Common myeloid progenitor, CD34-positive (primary cell): ENCODE measurements at regions not wholly inside any gene's neighbourhood (a gene's known extent, or its start where the extent isn't known, plus 50 kb on each side); places are given as distances from the start of the nearest gene placed in this dataset.
"Not testable (repeated sequence)": the region's sequence is repeated elsewhere in the genome, so short reads cannot be mapped to it uniquely, and the experiment has no call there.

Experiments
- CTCF ChIA-PET: fragments of 350-600 bp; sonication (Branson Sonifier 250); formaldehyde crosslinking; loops from one replicate; lab custom pipeline; 2021; ENCODE audit warnings: antibody characterized with exemption; lab: Charles Lee
- POLR2A ChIA-PET: fragments of 350-600 bp; sonication (Branson Sonifier 250); formaldehyde crosslinking; loops from one replicate; lab custom pipeline; 2021; ENCODE audit warnings: antibody characterized with exemption; lab: Charles Lee
- DNase-seq, 3 donors: peaks; one replicate each; pipeline versions ENCODE4 v3.0.0 to v3.0.0-alpha.2; 2013
- H3K27ac ChIP-seq, 2 experiments: 1 replicate in 1 of 2; 2 replicates in 1 of 2; pipeline ENCODE4 v1.7.0; 2013; ENCODE audit warnings: inconsistent platforms in 2 of 2, low read length in 2 of 2, mild to moderate bottlenecking in 2 of 2, low read depth in 1 of 2, moderate library complexity in 1 of 2; ENCODE audit not compliant: severe bottlenecking in 2 of 2, insufficient read depth in 1 of 2, poor library complexity in 1 of 2
- H3K27me3 ChIP-seq, 5 experiments: replicated peaks in 2 of 5; 1 replicate in 3 of 5; 2 replicates in 2 of 5; pipeline versions ENCODE4 v1.6.1 to v1.7.0; 2013; ENCODE audit warnings: low read length in 4 of 5, mild to moderate bottlenecking in 2 of 5, moderate library complexity in 2 of 5, inconsistent platforms in 1 of 5; ENCODE audit not compliant: insufficient read depth in 5 of 5, control insufficient read depth in 4 of 5
- H3K36me3 ChIP-seq, 4 experiments: 1 replicate in 2 of 4; 2 replicates in 2 of 4; pipeline versions ENCODE4 v1.6.1 to v1.7.0; 2013; ENCODE audit warnings: low read length in 3 of 4, control low read depth in 1 of 4, mild to moderate bottlenecking in 1 of 4; ENCODE audit not compliant: control insufficient read depth in 4 of 4, insufficient read depth in 4 of 4
- H3K4me1 ChIP-seq, 4 experiments: 1 replicate in 3 of 4; 2 replicates in 1 of 4; pipeline versions ENCODE4 v1.6.1 to v1.7.1; 2013; ENCODE audit warnings: low read length in 3 of 4, mild to moderate bottlenecking in 3 of 4, control low read depth in 1 of 4, inconsistent platforms in 1 of 4, moderate library complexity in 1 of 4; ENCODE audit not compliant: control insufficient read depth in 4 of 4, insufficient read depth in 4 of 4; ENCODE audit errors: control extremely low read depth in 1 of 4
- H3K4me3 ChIP-seq, 7 experiments: 1 replicate in 4 of 7; 2 replicates in 3 of 7; pipeline versions ENCODE4 v1.5.1 to v1.7.0; 2013; ENCODE audit warnings: mild to moderate bottlenecking in 7 of 7, low read length in 6 of 7, moderate library complexity in 6 of 7, inconsistent platforms in 2 of 7, low read depth in 2 of 7, control low read depth in 1 of 7; ENCODE audit not compliant: insufficient read depth in 4 of 7, control insufficient read depth in 1 of 7; ENCODE audit errors: extremely low read depth in 1 of 7
- H3K9me3 ChIP-seq, 5 experiments: 1 replicate in 4 of 5; 2 replicates in 1 of 5; pipeline versions ENCODE4 v1.6.1 to v1.7.1; 2013; ENCODE audit warnings: low read length in 4 of 5, mild to moderate bottlenecking in 2 of 5, inconsistent platforms in 1 of 5, low read depth in 1 of 5, moderate library complexity in 1 of 5; ENCODE audit not compliant: control insufficient read depth in 4 of 5, insufficient read depth in 2 of 5; ENCODE audit errors: control extremely low read depth in 1 of 5
- WGBS: methylation state at CpG from one replicate; pipeline ENCODE4 v1.1.5; 2013; ENCODE audit not compliant: insufficient coverage; 5-methylcytosine and 5-hydroxymethylcytosine counted together

GRCh38 chr21:6538320-6538719 lies 3983.1 kb upstream of the TPTE start:
- H3K4me1 ChIP-seq, CTCF ChIA-PET, H3K27me3 ChIP-seq, H3K9me3 ChIP-seq, POLR2A ChIA-PET, H3K27ac ChIP-seq, DNase-seq, H3K4me3 ChIP-seq, H3K36me3 ChIP-seq: not testable (repeated sequence)
- WGBS: no CpG with 5 or more reads among the region's 12 CpGs

- H3K36me3 ChIP-seq, CTCF ChIA-PET, POLR2A ChIA-PET, H3K27ac ChIP-seq, H3K4me1 ChIP-seq, DNase-seq, H3K4me3 ChIP-seq, H3K27me3 ChIP-seq, H3K9me3 ChIP-seq: not testable (repeated sequence)
- WGBS: no CpG with 5 or more reads among the region's 7 CpGs
Observed at GRCh38 chr21:6539688-6540087, 3981.7 kb upstream of the TPTE start.

GRCh38 chr21:6541036-6541435 lies 3980.3 kb upstream of the TPTE start:
- POLR2A ChIA-PET, DNase-seq, H3K27ac ChIP-seq, H3K4me1 ChIP-seq, H3K9me3 ChIP-seq, CTCF ChIA-PET, H3K36me3 ChIP-seq, H3K4me3 ChIP-seq, H3K27me3 ChIP-seq: not testable (repeated sequence)
- no CpG with 5 or more reads among the region's 11 CpGs for WGBS

- CTCF ChIA-PET: not testable (repeated sequence)
- WGBS: no CpG with 5 or more reads among the region's 33 CpGs
Observed at GRCh38 chr21:6545288-6545687, 3976.1 kb upstream of the TPTE start.

DNA sequence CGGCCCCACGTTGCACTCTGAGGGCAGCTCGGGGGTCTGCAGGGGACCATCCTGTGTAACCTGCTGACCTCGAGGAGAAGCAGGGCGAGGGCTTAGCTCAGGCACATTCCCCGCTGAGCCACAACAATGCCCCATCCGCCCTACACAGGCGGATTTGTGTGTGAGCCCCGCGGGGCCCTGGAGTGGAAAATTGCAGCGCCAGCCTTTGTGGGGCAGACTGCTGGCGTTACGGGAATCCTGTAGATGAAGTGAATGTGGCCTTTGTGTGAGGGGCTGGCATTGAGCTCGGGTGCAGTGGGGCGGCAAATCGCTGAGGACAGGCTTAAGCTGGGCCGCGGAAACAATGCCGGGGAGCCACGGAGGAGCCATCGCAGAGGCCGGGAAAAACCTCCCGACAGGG lies 3970.3 kb upstream of the TPTE start:
- no CpG with 5 or more reads among the region's 23 CpGs for WGBS
- POLR2A ChIA-PET: not testable (repeated sequence)

More at GRCh38 chr21:6545288-6545687, 3976.1 kb upstream of the TPTE start:
- H3K36me3 ChIP-seq, H3K4me1 ChIP-seq, H3K9me3 ChIP-seq, POLR2A ChIA-PET, H3K4me3 ChIP-seq, DNase-seq, H3K27me3 ChIP-seq, H3K27ac ChIP-seq: not testable (repeated sequence)

GRCh38 chr21:6553505-6554376 lies 3967.6 kb upstream of the TPTE start:
- DNase-seq, POLR2A ChIA-PET, H3K36me3 ChIP-seq, H3K27me3 ChIP-seq, H3K9me3 ChIP-seq, CTCF ChIA-PET, H3K27ac ChIP-seq, H3K4me1 ChIP-seq, H3K4me3 ChIP-seq: not testable (repeated sequence)
- WGBS: no CpG with 5 or more reads among the region's 24 CpGs

More for the DNA sequence above, 3970.3 kb upstream of the TPTE start:
- H3K4me3 ChIP-seq, H3K4me1 ChIP-seq, H3K36me3 ChIP-seq, H3K27me3 ChIP-seq, CTCF ChIA-PET, H3K27ac ChIP-seq, H3K9me3 ChIP-seq, DNase-seq: not testable (repeated sequence)

- POLR2A ChIA-PET, H3K9me3 ChIP-seq, H3K4me3 ChIP-seq, H3K36me3 ChIP-seq, H3K27ac ChIP-seq, H3K27me3 ChIP-seq, H3K4me1 ChIP-seq, CTCF ChIA-PET, DNase-seq: not testable (repeated sequence)
- WGBS: no CpG with 5 or more reads among the region's 9 CpGs
Observed at GRCh38 chr21:6554377-6554864, 3967.0 kb upstream of the TPTE start.
